ENCODE measurements at regions not wholly inside any gene's neighbourhood (a gene's known extent, or its start where the extent isn't known, plus 50 kb on each side); places are given as distances from the start of the nearest gene placed in this dataset.

- H3K36me3 ChIP-seq (replicated peaks in 1 of 2; ENCODE audit: control insufficient read depth in 1 of 2, insufficient read depth in 2 of 2, low read length in 2 of 2) = no peaks in the 10 kb centered on the region
- H4K20me1 ChIP-seq (ENCODE audit: insufficient read depth, low read length) = no peaks in the 10 kb centered on the region
- H3K4me3 Mint-ChIP-seq = no peak overlapping the region
- H3K27me3 ChIP-seq (ENCODE audit: control insufficient read depth in 2 of 2, insufficient read depth in 2 of 2, low read length in 2 of 2) = no peaks in the 10 kb centered on the region
- no peak overlapping the region for H3K27ac ChIP-seq (ENCODE audit: low read depth in 1 of 2, low read length in 2 of 2)
- no peaks in the 10 kb centered on the region for H3K4me1 Mint-ChIP-seq
- no peak overlapping the region for H3K27ac Mint-ChIP-seq
- H3K4me1 ChIP-seq (ENCODE audit: control insufficient read depth in 1 of 2, insufficient read depth in 2 of 2, low read length in 2 of 2) = no peaks in the 10 kb centered on the region
- no peak overlapping the region for H3K4me3 ChIP-seq (replicated peaks in 1 of 3; ENCODE audit: low read depth in 2 of 3, low read length in 3 of 3)
- no peaks in the 10 kb centered on the region for H3K36me3 Mint-ChIP-seq
- intact Hi-C loops (cut with micrococcal nuclease) = no loop called here
- H3K27me3 Mint-ChIP-seq (ENCODE audit: low read depth in 3 of 3) = no peaks in the 10 kb centered on the region
- TF ChIP-seq CTCF (IDR thresholded peaks at IDR 0.05) = no peak
- H3K9me3 Mint-ChIP-seq = peaks cover 0 to 7% (median 3%) of the 10 kb centered on the region in 7 donors
- H3K4me2 ChIP-seq (replicated peaks; ENCODE audit: extremely low read depth, low read length, poor library complexity, severe bottlenecking) = no peak overlapping the region
- no peaks in the 10 kb centered on the region for H3K79me2 ChIP-seq (ENCODE audit: insufficient read depth, low read length)
- no CpG with 5 or more reads among the region's 2 CpGs for WGBS (ENCODE audit: insufficient coverage)
- H3K9ac ChIP-seq (ENCODE audit: insufficient read depth, low read length, poor library complexity, severe bottlenecking) = no peak overlapping the region
- no peak overlapping the region for H2AFZ ChIP-seq (ENCODE audit: insufficient read depth, low read depth, low read length, poor library complexity, severe bottlenecking)
- no peak for DNase-seq
- peaks cover 0 to 4% of the 10 kb centered on the region in 2 donors for H3K9me3 ChIP-seq (replicated peaks in 1 of 2; ENCODE audit: control insufficient read depth in 1 of 2, insufficient read depth in 1 of 2, low read length in 2 of 2)
Measured at GRCh38 chr1:239696317-239696716, 309.9 kb downstream of the CHRM3 start.

GRCh38 chr1:239700667-239701066, 314.3 kb downstream of the CHRM3 start:
- no peak for DNase-seq
- peaks cover 0 to 7% (median 3%) of the 10 kb centered on the region in 7 donors for H3K9me3 Mint-ChIP-seq
- Histone ChIP-seq H2AFZ (ENCODE audit: insufficient read depth, low read depth, low read length, poor library complexity, severe bottlenecking) (no peak overlapping the region), H3K9me3 (replicated peaks in 1 of 2; ENCODE audit: control insufficient read depth in 1 of 2, insufficient read depth in 1 of 2, low read length in 2 of 2) (peaks cover 0 to 4% of the 10 kb centered on the region in 2 donors), H3K4me2 (replicated peaks; ENCODE audit: extremely low read depth, low read length, poor library complexity, severe bottlenecking) (no peak overlapping the region), H3K4me3 (replicated peaks in 1 of 3; ENCODE audit: low read depth in 2 of 3, low read length in 3 of 3) (no peak overlapping the region), H3K9ac (ENCODE audit: insufficient read depth, low read length, poor library complexity, severe bottlenecking) (no peak overlapping the region), H3K27ac (ENCODE audit: low read depth in 1 of 2, low read length in 2 of 2) (no peak overlapping the region), H4K20me1 (ENCODE audit: insufficient read depth, low read length) (no peaks in the 10 kb centered on the region), H3K79me2 (ENCODE audit: insufficient read depth, low read length) (no peaks in the 10 kb centered on the region), H3K27me3 (ENCODE audit: control insufficient read depth in 2 of 2, insufficient read depth in 2 of 2, low read length in 2 of 2) (no peaks in the 10 kb centered on the region), H3K4me1 (ENCODE audit: control insufficient read depth in 1 of 2, insufficient read depth in 2 of 2, low read length in 2 of 2) (no peaks in the 10 kb centered on the region), H3K36me3 (replicated peaks in 1 of 2; ENCODE audit: control insufficient read depth in 1 of 2, insufficient read depth in 2 of 2, low read length in 2 of 2) (no peaks in the 10 kb centered on the region)
- no peak overlapping the region for H3K4me3 Mint-ChIP-seq
- intact Hi-C loops (cut with micrococcal nuclease) = no loop called here
- WGBS (ENCODE audit: insufficient coverage) = 100% methylated on average over 1 of the region's 6 CpGs
- TF ChIP-seq CTCF (IDR thresholded peaks at IDR 0.05) = no peak
- no peak overlapping the region for H3K27ac Mint-ChIP-seq
- H3K27me3 Mint-ChIP-seq (ENCODE audit: low read depth in 3 of 3) = peaks cover 0 to 1% (median 1%) of the 10 kb centered on the region in 3 donors
- no peaks in the 10 kb centered on the region for H3K4me1 Mint-ChIP-seq
- H3K36me3 Mint-ChIP-seq = no peaks in the 10 kb centered on the region

Measured in CD14-positive monocyte (primary cell).